HepG2 (cell line): ENCODE measurements at regions not wholly inside any gene's neighbourhood (a gene's known extent, or its start where the extent isn't known, plus 50 kb on each side); places are given as distances from the start of the nearest gene placed in this dataset.

Source experiments
- BRCA1 ChIP-seq: sonication (generic); formaldehyde crosslinking; IDR thresholded peaks from 2 replicates; pipeline ENCODE4 v1.4.0; 2020; ENCODE audit warnings: missing genetic modification reagents
- FOXK2 ChIP-seq: fragments of 450-650 bp; IDR thresholded peaks from 2 replicates; pipeline ENCODE4 v1.6.1; 2016
- HOMEZ ChIP-seq: IDR thresholded peaks from 2 replicates; pipeline ENCODE4 v1.6.1; 2016; ENCODE audit warnings: low read depth
- KDM4B ChIP-seq: sonication (generic); formaldehyde crosslinking; IDR thresholded peaks from 2 replicates; pipeline ENCODE4 v1.4.0; 2020; ENCODE audit warnings: missing genetic modification reagents
- RBFOX2 ChIP-seq: fragments of 200-400 bp; formaldehyde crosslinking; IDR thresholded peaks from 2 replicates; pipeline ENCODE4 v1.6.1; 2017; ENCODE audit warnings: low read depth, mild to moderate bottlenecking, low read length
- SMC3 ChIP-seq: IDR thresholded peaks from 2 replicates; pipeline ENCODE4 v1.6.1; 2011; ENCODE audit warnings: low read length, improper control_type of control experiment
- SOX6 ChIP-seq, 2 experiments: fragments of 450-650 bp in 1 of 2; sonication (generic) in 1 of 2; formaldehyde crosslinking in 1 of 2; IDR thresholded peaks; 2 replicates each; pipeline versions ENCODE4 v1.4.0 to v1.6.1; 2017 to 2020; ENCODE audit warnings: antibody characterized with exemption in 1 of 2, mild to moderate bottlenecking in 1 of 2, missing genetic modification reagents in 1 of 2
- ZBTB33 ChIP-seq: sonication (generic); formaldehyde crosslinking; IDR thresholded peaks from 2 replicates; pipeline ENCODE4 v1.4.0; 2020; ENCODE audit warnings: missing genetic modification reagents
- ZHX1 ChIP-seq: sonication (generic); formaldehyde crosslinking; IDR thresholded peaks from 2 replicates; pipeline ENCODE4 v1.8.1; 2022; ENCODE audit warnings: low read depth, mild to moderate bottlenecking, missing genetic modification reagents

GRCh38 chr1:59177756-59178155 lies 119.1 kb upstream of the FGGY start:
- TF ChIP-seq FOXK2 (no peak), KDM4B (CRISPR knock-in tag) (no peak), ZBTB33 (no peak), HOMEZ (CRISPR knock-in tag) (no peak), RBFOX2 (no peak), BRCA1 (no peak), SOX6 (IDR thresholded peaks at IDR 0.05) (no peak), SOX6 (CRISPR knock-in tag; IDR thresholded peaks at IDR 0.05) (no peak), SMC3 (no peak), ZHX1 (CRISPR knock-in tag) (no peak)
